Heart left ventricle (tissue), 16 donors: ENCODE measurements at regions not wholly inside any gene's neighbourhood (a gene's known extent, or its start where the extent isn't known, plus 50 kb on each side); places are given as distances from the start of the nearest gene placed in this dataset.
"Not testable (repeated sequence)": the region's sequence is repeated elsewhere in the genome, so short reads cannot be mapped to it uniquely, and the experiment has no call there.

Experiments used
- ATAC-seq, 4 donors: fragments of 200-7000 bp; cut with Tn5 transposase; one replicate each; pipeline ENCODE4 v1.9.1; 2020 to 2022; ENCODE audit warnings: moderate library complexity in 4 of 4, mild to moderate bottlenecking in 3 of 4, moderate number of reproducible peaks in 1 of 4
- DNase-seq, 5 donors: peaks; one replicate each; pipeline ENCODE4 v3.0.0-alpha.2; 2020
- H3K27ac ChIP-seq, 12 donors: fragments of 200-600 bp; sonication (generic) in 4 of 12; one replicate each; pipeline versions ENCODE4 v1.5.0 to v1.8.0; 2016 to 2022; ENCODE audit warnings: mild to moderate bottlenecking in 2 of 12
- H3K27me3 ChIP-seq, 9 donors: fragments of 200-600 bp; sonication (generic) in 2 of 9; one replicate each; pipeline versions ENCODE4 v1.5.1 to v1.8.0; 2016 to 2022; ENCODE audit warnings: mild to moderate bottlenecking in 3 of 9
- H3K36me3 ChIP-seq, 9 donors: fragments of 200-600 bp; sonication (generic) in 2 of 9; one replicate each; pipeline versions ENCODE4 v1.5.0 to v1.8.0; 2018 to 2022; ENCODE audit warnings: mild to moderate bottlenecking in 2 of 9
- H3K4me1 ChIP-seq, 12 donors: fragments of 200-600 bp; sonication (generic) in 4 of 12; one replicate each; pipeline versions ENCODE4 v1.5.0 to v1.8.0; 2016 to 2022; ENCODE audit warnings: mild to moderate bottlenecking in 3 of 12
- H3K4me3 ChIP-seq, 12 donors: fragments of 200-600 bp; sonication (generic) in 4 of 12; one replicate each; pipeline versions ENCODE4 v1.5.0 to v1.8.0; 2017 to 2022; ENCODE audit warnings: mild to moderate bottlenecking in 9 of 12, moderate library complexity in 4 of 12
- H3K9me3 ChIP-seq, 12 donors: fragments of 200-600 bp; sonication (generic) in 4 of 12; one replicate each; pipeline versions ENCODE4 v1.5.0 to v1.8.0; 2016 to 2022; ENCODE audit warnings: mild to moderate bottlenecking in 1 of 12
- POLR2A ChIP-seq, 2 donors: fragments of 450-650 bp; IDR thresholded peaks; one replicate each; pipeline ENCODE4 v1.6.1; 2017; ENCODE audit warnings: antibody characterized with exemption in 2 of 2, mild to moderate bottlenecking in 2 of 2, moderate library complexity in 2 of 2
- WGBS, 4 donors: extraction: QIAGEN DNeasy Blood & Tissue Kit in 2 of 4; methylation state at CpG; one replicate each; pipeline versions ENCODE4 v1.1.5 to v1.1.7; 2013 to 2018; 5-methylcytosine and 5-hydroxymethylcytosine counted together
- intact Hi-C, 10 donors: fragments of 100-400 bp; cut with DNase I; formaldehyde crosslinking; loops; one replicate each; pipeline versions ENCODE4 v1.11.1 to v1.14.2; 2022
- TF ChIP-seq, protein P1 (sequence below), 12 donors: fragments of 200-600 bp; sonication (generic) in 4 of 12; IDR thresholded peaks; one replicate each; pipeline versions ENCODE4 v1.5.0 to v1.8.0; 2018 to 2022; ENCODE audit warnings: antibody characterized with exemption in 12 of 12, mild to moderate bottlenecking in 5 of 12
- donor health status: ischemic (EF 13 %, LVEDD 7.1; RV severe dilation, severe dysfunction).
- donor health status: healthy with polysubstance abuse.
- donor health status: DM: no; HTN: yes; CAD: no.
- donor health status: DM: no; HTN: no; CAD: no.
- donor health status: ischemic (EF 25% LVEDD 6.9; RV normal size, moderate dysfunction).
- donor health status: ischemic (EF 25% LVEDD 5.7; RV mildly dilated, moderate dysfunction).
- donor health status: healthy.
- donor health status: DM: yes; HTN: yes; CAD: no.
- donor health status: ischemic (EF 35%, LVEDD 5.7; RV mildly dilated, moderate dysfunction).
- donor health status: nonischemic (EF 11% LVEDD 7.7; RV severe dilation, severe dysfunction).
- donor health status: DM: yes; HTN: yes; CAD: no.
- donor health status: PGD.
- donor health status: ischemic (EF 29% LVEDD 5.4; RV normal size, mild dysfunction).
- donor health status: nonischemic (EF 23%, LVEDD 6.1; RV moderate dilation, normal function).

GRCh38 chr16:35152067-35152627 is 1692.7 kb downstream of the TP53TG3F start:
- ATAC-seq: no peak
- peaks cover 0 to 33% (median under 1%) of the 10 kb centered on the region in 12 donors for H3K9me3 ChIP-seq
- no peak overlapping the region for H3K27ac ChIP-seq
- no peak for TF ChIP-seq POLR2A (IDR thresholded peaks at IDR 0.05)
- TF ChIP-seq, protein P1, sequence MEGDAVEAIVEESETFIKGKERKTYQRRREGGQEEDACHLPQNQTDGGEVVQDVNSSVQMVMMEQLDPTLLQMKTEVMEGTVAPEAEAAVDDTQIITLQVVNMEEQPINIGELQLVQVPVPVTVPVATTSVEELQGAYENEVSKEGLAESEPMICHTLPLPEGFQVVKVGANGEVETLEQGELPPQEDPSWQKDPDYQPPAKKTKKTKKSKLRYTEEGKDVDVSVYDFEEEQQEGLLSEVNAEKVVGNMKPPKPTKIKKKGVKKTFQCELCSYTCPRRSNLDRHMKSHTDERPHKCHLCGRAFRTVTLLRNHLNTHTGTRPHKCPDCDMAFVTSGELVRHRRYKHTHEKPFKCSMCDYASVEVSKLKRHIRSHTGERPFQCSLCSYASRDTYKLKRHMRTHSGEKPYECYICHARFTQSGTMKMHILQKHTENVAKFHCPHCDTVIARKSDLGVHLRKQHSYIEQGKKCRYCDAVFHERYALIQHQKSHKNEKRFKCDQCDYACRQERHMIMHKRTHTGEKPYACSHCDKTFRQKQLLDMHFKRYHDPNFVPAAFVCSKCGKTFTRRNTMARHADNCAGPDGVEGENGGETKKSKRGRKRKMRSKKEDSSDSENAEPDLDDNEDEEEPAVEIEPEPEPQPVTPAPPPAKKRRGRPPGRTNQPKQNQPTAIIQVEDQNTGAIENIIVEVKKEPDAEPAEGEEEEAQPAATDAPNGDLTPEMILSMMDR (IDR thresholded peaks at IDR 0.05): no peak
- 0 to 20% (median 19%) methylated on average over 1 of the region's 1 CpG for WGBS, 4 donors
- no peak overlapping the region for H3K4me3 ChIP-seq
- H3K36me3 ChIP-seq: no peaks in the 10 kb centered on the region
- no peak for DNase-seq
- no peaks in the 10 kb centered on the region for H3K27me3 ChIP-seq
- intact Hi-C loops: no loop called here
- no peaks in the 10 kb centered on the region for H3K4me1 ChIP-seq

DNA sequence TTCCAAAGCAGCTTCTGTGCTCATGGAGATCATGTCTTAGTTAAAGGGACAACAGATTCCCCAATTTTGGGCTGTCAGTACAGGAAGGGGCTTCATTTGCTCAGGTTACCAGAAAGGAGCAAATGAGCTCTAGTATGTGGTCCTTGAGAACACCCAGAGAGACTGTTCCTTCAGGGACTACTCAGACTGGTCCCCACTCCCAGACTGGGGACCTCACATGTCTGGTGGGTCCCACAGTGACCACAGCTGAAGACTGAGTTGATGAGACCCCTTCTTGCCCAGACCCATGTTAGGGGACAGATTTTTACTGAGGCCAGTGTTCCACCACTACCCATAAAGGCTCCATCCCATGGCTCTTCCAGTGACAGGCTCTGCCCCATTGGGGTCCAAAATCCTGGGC is 1695.2 kb downstream of the TP53TG3F start:
- Histone ChIP-seq H3K4me3 (no peak overlapping the region), H3K4me1 (no peaks in the 10 kb centered on the region), H3K9me3 (peaks cover 0 to 24% (median 4%) of the 10 kb centered on the region in 12 donors), H3K36me3 (no peaks in the 10 kb centered on the region), H3K27ac (no peak overlapping the region), H3K27me3 (no peaks in the 10 kb centered on the region)
- no peak for DNase-seq
- ATAC-seq: no peak
- intact Hi-C loops: no loop called here
- no peak for TF ChIP-seq POLR2A (IDR thresholded peaks at IDR 0.05)
- TF ChIP-seq, protein P1 (IDR thresholded peaks at IDR 0.05): no peak

DNA sequence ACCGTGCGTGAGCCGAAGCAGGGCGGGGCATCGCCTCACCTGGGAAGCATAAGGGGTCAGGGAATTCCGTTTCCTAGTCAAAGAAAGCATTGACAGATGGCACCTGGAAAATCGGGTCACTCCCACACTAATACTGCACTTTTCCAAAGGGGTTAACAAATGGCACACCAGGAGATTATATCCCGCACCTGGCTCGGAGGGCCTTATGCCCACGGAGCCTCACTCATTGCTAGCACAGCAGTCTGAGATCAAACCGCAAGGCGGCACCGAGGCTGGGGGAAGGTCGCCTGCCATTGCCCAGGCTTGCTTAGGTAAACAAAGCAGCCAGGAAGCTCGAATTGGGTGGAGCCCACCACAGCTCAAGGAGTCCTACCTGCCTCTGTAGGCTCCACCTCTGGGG is 1698.1 kb downstream of the TP53TG3F start:
- H3K36me3 ChIP-seq, intact Hi-C loops, H3K27me3 ChIP-seq, ATAC-seq, H3K4me3 ChIP-seq, H3K4me1 ChIP-seq, DNase-seq, H3K27ac ChIP-seq: not testable (repeated sequence)
- WGBS, 4 donors: 68 to 78% (median 75%) methylated on average over 15 of the region's 15 CpGs
- peaks cover 0 to 24% (median 4%) of the 10 kb centered on the region in 12 donors for H3K9me3 ChIP-seq

GRCh38 chr16:35169324-35169723 is 1709.9 kb downstream of the TP53TG3F start:
- H3K9me3 ChIP-seq: peaks cover 0 to 26% (median 6%) of the 10 kb centered on the region in 12 donors
- H3K27ac ChIP-seq, H3K4me1 ChIP-seq, H3K36me3 ChIP-seq, intact Hi-C loops, ATAC-seq, DNase-seq, H3K4me3 ChIP-seq, H3K27me3 ChIP-seq: not testable (repeated sequence)
- 78 to 79% (median 78%) methylated on average over 14 of the region's 14 CpGs for WGBS, 4 donors

DNA sequence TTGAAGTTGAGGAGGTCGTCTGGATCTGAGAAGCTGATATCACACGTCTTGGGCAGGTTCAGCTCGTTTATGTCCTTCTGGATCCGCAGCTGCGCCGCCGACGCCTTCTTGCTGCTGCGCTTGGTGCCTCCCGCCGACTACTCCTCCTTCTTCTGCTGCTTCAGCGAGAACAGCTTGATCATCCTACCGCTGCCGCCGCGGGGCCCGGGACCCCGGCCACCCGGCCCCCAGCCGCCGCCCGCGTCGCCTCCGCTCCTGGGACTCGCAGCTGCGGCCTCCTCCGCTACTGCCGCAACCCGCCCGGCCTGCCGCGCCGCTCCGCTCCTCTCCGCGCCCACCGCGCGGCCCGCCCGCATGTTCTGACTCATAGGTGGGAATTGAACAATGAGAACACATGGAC is 1710.6 kb downstream of the TP53TG3F start:
- H3K4me3 ChIP-seq, intact Hi-C loops, DNase-seq, H3K27me3 ChIP-seq, H3K27ac ChIP-seq, ATAC-seq, H3K36me3 ChIP-seq, H3K4me1 ChIP-seq: not testable (repeated sequence)
- 59 to 75% (median 64%) methylated on average over 42 of the region's 42 CpGs for WGBS, 4 donors
- H3K9me3 ChIP-seq: peaks cover 0 to 23% (median 6%) of the 10 kb centered on the region in 12 donors

DNA sequence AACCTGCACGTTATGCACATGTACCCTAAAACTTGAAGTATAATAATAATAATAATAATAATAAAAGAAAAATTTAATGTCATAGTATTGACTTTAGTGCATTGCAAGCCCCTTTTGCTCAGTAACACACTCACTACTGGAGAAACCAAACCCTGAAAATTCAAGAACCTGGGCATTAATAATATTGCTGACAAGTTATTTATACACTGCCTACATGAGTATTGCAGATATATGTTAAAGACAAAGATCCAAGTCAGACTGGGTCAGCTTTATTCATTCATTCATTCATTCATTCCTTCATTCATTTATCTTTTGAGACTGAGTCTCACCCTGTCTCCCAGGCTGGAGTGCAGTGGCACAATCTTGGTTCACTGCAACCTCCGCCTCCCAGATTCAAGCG is 1711.2 kb downstream of the TP53TG3F start:
- intact Hi-C loops: no loop called here
- Histone ChIP-seq H3K4me1 (no peaks in the 10 kb centered on the region), H3K4me3 (no peak overlapping the region), H3K27ac (no peak overlapping the region), H3K36me3 (no peaks in the 10 kb centered on the region), H3K9me3 (peaks cover 0 to 23% (median 6%) of the 10 kb centered on the region in 12 donors), H3K27me3 (no peaks in the 10 kb centered on the region)
- ATAC-seq: no peak
- 80 to 90% (median 87%) methylated on average over 3 of the region's 3 CpGs for WGBS, 4 donors
- DNase-seq: no peak
- TF ChIP-seq, protein P1 (IDR thresholded peaks at IDR 0.05): no peak
- no peak for TF ChIP-seq POLR2A (IDR thresholded peaks at IDR 0.05)
